Gastrocnemius medialis (tissue), 4 donors: ENCODE measurements at regions not wholly inside any gene's neighbourhood (a gene's known extent, or its start where the extent isn't known, plus 50 kb on each side); places are given as distances from the start of the nearest gene placed in this dataset.

ENCODE experiments used
- POLR2A ChIP-seq, 2 donors: fragments of 450-650 bp; IDR thresholded peaks; one replicate each; pipeline ENCODE4 v1.6.1; 2017; ENCODE audit warnings: antibody characterized with exemption in 2 of 2, mild to moderate bottlenecking in 2 of 2, moderate library complexity in 2 of 2
- TF ChIP-seq, protein P1 (sequence below), 5 experiments: fragments of 450-650 bp in 3 of 5; fragments of 200-600 bp in 2 of 5; sonication (generic) in 2 of 5; IDR thresholded peaks in 4 of 5; conservative IDR thresholded peaks in 1 of 5; 1 replicate in 4 of 5; 2 replicates in 1 of 5; pipeline ENCODE4 v1.5.1; 2016 to 2019; ENCODE audit warnings: antibody characterized with exemption in 5 of 5, mild to moderate bottlenecking in 3 of 5, moderate library complexity in 3 of 5

DNA sequence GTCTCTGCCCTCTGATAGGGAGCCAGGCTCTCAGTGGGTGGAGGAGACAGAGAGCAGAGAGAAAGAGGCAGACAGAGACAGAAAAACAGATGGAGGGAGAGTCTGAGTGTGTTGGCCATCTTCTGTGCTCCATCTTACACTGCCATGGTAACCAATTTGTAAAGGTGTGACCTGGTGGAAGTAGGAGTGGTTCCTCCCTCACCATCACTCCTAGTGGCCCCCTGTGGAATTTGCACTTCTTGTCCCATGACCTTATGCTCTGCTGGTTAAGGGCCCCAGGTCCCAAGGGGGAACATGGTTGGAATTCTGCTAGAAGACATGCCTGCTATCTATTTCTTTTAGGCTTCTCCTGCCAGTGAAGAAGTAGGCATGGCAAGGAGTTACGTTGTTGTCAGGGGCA, 376.7 kb upstream of the CCDC196 start:
- no peak for TF ChIP-seq POLR2A (IDR thresholded peaks at IDR 0.05)
- TF ChIP-seq, protein P1, sequence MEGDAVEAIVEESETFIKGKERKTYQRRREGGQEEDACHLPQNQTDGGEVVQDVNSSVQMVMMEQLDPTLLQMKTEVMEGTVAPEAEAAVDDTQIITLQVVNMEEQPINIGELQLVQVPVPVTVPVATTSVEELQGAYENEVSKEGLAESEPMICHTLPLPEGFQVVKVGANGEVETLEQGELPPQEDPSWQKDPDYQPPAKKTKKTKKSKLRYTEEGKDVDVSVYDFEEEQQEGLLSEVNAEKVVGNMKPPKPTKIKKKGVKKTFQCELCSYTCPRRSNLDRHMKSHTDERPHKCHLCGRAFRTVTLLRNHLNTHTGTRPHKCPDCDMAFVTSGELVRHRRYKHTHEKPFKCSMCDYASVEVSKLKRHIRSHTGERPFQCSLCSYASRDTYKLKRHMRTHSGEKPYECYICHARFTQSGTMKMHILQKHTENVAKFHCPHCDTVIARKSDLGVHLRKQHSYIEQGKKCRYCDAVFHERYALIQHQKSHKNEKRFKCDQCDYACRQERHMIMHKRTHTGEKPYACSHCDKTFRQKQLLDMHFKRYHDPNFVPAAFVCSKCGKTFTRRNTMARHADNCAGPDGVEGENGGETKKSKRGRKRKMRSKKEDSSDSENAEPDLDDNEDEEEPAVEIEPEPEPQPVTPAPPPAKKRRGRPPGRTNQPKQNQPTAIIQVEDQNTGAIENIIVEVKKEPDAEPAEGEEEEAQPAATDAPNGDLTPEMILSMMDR (IDR thresholded peaks at IDR 0.05 in 4 of 5, conservative IDR thresholded peaks at IDR 0.05 in 1 of 5) = no peak
